HG03342 (cell line): ENCODE measurements at regions not wholly inside any gene's neighbourhood (a gene's known extent, or its start where the extent isn't known, plus 50 kb on each side); places are given as distances from the start of the nearest gene placed in this dataset.

Source experiments
- ATAC-seq: cut with Tn5 transposase; IDR thresholded peaks from one replicate; pipeline ENCODE4 v1.9.1; 2021; ENCODE audit warnings: mild to moderate bottlenecking, moderate library complexity; ENCODE audit not compliant: unreplicated experiment

- ATAC-seq, result no peak
Measured at GRCh38 chr17:77001487-77001886, 133.3 kb downstream of the MGAT5B start.

GRCh38 chr17:77002103-77003045 is 134.2 kb downstream of the MGAT5B start:
- ATAC-seq, result no peak

- ATAC-seq, result no peak
Measured at GRCh38 chr17:77003699-77004098, 135.5 kb downstream of the MGAT5B start.

- ATAC-seq, result no peak
Measured at GRCh38 chr17:77006971-77007649, 133.7 kb upstream of the SEC14L1 start.

GRCh38 chr17:77009877-77010276 is 130.9 kb upstream of the SEC14L1 start:
- ATAC-seq, result no peak

GRCh38 chr17:77010667-77011066 is 130.1 kb upstream of the SEC14L1 start:
- ATAC-seq, result no peak

GRCh38 chr17:77011173-77012011 is 129.4 kb upstream of the SEC14L1 start:
- no peak for ATAC-seq

GRCh38 chr17:77018504-77018903 is 122.3 kb upstream of the SEC14L1 start:
- no peak for ATAC-seq

GRCh38 chr17:77019893-77020379 is 120.8 kb upstream of the SEC14L1 start:
- ATAC-seq, result no peak

- no peak for ATAC-seq
Measured at GRCh38 chr17:77020973-77021372, 119.8 kb upstream of the SEC14L1 start.

GRCh38 chr17:77022766-77023165 is 118.0 kb upstream of the SEC14L1 start:
- no peak for ATAC-seq

- no peak for ATAC-seq
Measured at GRCh38 chr17:77025781-77026180, 115.0 kb upstream of the SEC14L1 start.

- no peak for ATAC-seq
Measured at GRCh38 chr17:77027271-77027889, 113.4 kb upstream of the SEC14L1 start.

GRCh38 chr17:77028900-77029299 is 111.9 kb upstream of the SEC14L1 start:
- ATAC-seq, result no peak

GRCh38 chr17:77032929-77033328 is 107.8 kb upstream of the SEC14L1 start:
- no peak for ATAC-seq

GRCh38 chr17:77033892-77034404 is 106.8 kb upstream of the SEC14L1 start:
- no peak for ATAC-seq

- no peak for ATAC-seq
Measured at GRCh38 chr17:77034677-77035424, 105.9 kb upstream of the SEC14L1 start.

- ATAC-seq, result no peak
Measured at GRCh38 chr17:77035526-77035925, 105.2 kb upstream of the SEC14L1 start.

- ATAC-seq, result no peak
Measured at GRCh38 chr17:77036136-77036840, 104.5 kb upstream of the SEC14L1 start.
